NB4 (cell line): ENCODE measurements at regions not wholly inside any gene's neighbourhood (a gene's known extent, or its start where the extent isn't known, plus 50 kb on each side); places are given as distances from the start of the nearest gene placed in this dataset.
"Not testable (repeated sequence)": the region's sequence is repeated elsewhere in the genome, so short reads cannot be mapped to it uniquely, and the experiment has no call there.

Experiments
- DNase-seq: peaks from one replicate; pipeline ENCODE4 v3.0.0; 2010; ENCODE audit warnings: low read depth
- H3K4me3 ChIP-seq: one replicate; pipeline ENCODE4 v1.5.1; 2011; ENCODE audit warnings: mild to moderate bottlenecking, low read depth, low read length, moderate library complexity
- MYC ChIP-seq: IDR thresholded peaks from 2 replicates; pipeline ENCODE4 v1.6.1; 2011; ENCODE audit warnings: low read depth, low read length
- POLR2A ChIP-seq: IDR thresholded peaks from 2 replicates; pipeline ENCODE4 v1.6.1; 2011; ENCODE audit warnings: mild to moderate bottlenecking; ENCODE audit not compliant: insufficient read length; ENCODE audit errors: extremely low read depth
- TF ChIP-seq, protein P1 (sequence below): IDR thresholded peaks from one replicate; pipeline ENCODE4 v1.5.1; 2012; ENCODE audit warnings: low read depth, low read length
- TF ChIP-seq, protein P2 (sequence below): IDR thresholded peaks from 2 replicates; pipeline ENCODE4 v1.6.1; 2011; ENCODE audit warnings: low read depth, low read length

DNA sequence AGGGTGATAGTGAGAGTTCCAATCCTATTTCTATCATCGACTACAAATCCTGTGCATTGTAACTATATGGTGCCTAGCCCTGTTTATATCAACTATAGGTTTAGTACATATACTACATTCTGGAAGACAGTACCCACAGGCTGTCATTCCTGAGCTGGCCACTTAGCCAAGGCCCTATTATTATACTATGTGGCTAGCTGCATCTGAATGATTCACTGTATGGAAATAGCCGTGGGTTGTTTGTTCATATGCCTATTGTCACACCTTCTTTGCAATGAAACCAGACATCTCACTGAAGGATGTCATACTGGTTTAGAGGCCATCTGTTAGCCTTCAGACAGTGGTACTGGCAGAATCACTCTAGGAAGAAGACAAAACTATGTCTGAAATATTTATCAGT is 62.3 kb upstream of the FSIP2 start:
- no peak for TF ChIP-seq MYC
- TF ChIP-seq, protein P1, sequence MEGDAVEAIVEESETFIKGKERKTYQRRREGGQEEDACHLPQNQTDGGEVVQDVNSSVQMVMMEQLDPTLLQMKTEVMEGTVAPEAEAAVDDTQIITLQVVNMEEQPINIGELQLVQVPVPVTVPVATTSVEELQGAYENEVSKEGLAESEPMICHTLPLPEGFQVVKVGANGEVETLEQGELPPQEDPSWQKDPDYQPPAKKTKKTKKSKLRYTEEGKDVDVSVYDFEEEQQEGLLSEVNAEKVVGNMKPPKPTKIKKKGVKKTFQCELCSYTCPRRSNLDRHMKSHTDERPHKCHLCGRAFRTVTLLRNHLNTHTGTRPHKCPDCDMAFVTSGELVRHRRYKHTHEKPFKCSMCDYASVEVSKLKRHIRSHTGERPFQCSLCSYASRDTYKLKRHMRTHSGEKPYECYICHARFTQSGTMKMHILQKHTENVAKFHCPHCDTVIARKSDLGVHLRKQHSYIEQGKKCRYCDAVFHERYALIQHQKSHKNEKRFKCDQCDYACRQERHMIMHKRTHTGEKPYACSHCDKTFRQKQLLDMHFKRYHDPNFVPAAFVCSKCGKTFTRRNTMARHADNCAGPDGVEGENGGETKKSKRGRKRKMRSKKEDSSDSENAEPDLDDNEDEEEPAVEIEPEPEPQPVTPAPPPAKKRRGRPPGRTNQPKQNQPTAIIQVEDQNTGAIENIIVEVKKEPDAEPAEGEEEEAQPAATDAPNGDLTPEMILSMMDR, result no peak
- no peak for TF ChIP-seq POLR2A
- TF ChIP-seq, protein P2, sequence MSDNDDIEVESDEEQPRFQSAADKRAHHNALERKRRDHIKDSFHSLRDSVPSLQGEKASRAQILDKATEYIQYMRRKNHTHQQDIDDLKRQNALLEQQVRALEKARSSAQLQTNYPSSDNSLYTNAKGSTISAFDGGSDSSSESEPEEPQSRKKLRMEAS, result no peak
- DNase-seq, result no peak
- H3K4me3 ChIP-seq, result no peak overlapping the region

DNA sequence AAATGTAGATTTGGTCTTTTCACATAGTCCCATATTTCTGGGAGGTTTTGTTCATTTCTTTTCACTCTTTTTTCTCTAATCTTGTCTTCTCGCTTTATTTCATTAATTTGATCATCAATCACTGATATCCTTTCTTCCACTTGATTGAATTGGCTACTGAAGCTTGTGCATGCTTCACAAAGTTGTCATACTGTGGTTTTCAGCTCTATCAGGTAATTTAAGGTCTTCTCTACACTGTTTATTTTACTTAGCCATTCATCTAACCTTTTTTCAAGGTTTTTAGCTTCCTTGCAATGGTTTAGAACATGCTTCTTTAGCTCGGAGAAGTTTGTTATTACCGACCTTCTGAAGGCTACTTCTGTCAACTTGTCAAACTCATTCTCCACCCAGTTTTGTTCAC is 51.6 kb upstream of the FSIP2 start:
- not testable (repeated sequence) for DNase-seq, H3K4me3 ChIP-seq

DNA sequence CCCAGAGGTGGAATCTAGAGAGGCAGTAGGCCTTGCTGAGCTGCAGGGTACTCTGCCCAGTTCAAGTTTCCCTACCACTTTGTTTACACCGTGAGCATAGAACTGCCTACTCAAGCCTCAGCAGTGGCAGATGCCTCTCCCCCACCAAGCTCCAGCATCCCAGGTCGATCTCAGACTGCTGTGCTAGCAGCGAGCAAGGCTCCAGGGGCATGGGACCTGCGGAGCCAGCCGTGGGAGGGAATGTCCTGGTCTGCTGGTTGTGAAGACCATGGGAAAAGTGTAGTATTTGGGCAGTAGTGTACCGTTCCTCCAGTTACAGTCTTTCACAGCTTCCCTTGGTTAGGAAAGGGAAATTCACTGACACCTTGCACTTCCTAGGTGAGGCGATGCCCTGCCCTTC is 50.6 kb upstream of the FSIP2 start:
- TF ChIP-seq, protein P2, result no peak
- no peak for TF ChIP-seq MYC
- TF ChIP-seq, protein P1, result no peak
- no peak for TF ChIP-seq POLR2A
- no peak for DNase-seq
- H3K4me3 ChIP-seq, result no peak overlapping the region
